ENCODE measurements at regions not wholly inside any gene's neighbourhood (a gene's known extent, or its start where the extent isn't known, plus 50 kb on each side); places are given as distances from the start of the nearest gene placed in this dataset.

GRCh38 chr4:133450813-133451212 lies 301.7 kb downstream of the PCDH10 start:
- TF ChIP-seq POLR2A (IDR thresholded peaks at IDR 0.05) (no peak), CTCF (IDR thresholded peaks at IDR 0.05) (no peak)
